Fibroblast of mammary gland (primary cell): ENCODE measurements at regions not wholly inside any gene's neighbourhood (a gene's known extent, or its start where the extent isn't known, plus 50 kb on each side); places are given as distances from the start of the nearest gene placed in this dataset.
"Not testable (repeated sequence)": the region's sequence is repeated elsewhere in the genome, so short reads cannot be mapped to it uniquely, and the experiment has no call there.

Source experiments
- DNase-seq: peaks from one replicate; pipeline ENCODE4 v3.0.0-alpha.2; 2010; ENCODE audit warnings: low read depth
- H3K4me3 ChIP-seq: 2 replicates; pipeline ENCODE4 v1.5.1; 2011; ENCODE audit warnings: low read depth, mild to moderate bottlenecking, low read length, moderate library complexity; ENCODE audit not compliant: control insufficient read depth
- TF ChIP-seq, protein P1 (sequence below): conservative IDR thresholded peaks from 2 replicates; pipeline ENCODE4 v1.5.1; 2011; ENCODE audit warnings: low read depth, low read length, inconsistent platforms; ENCODE audit not compliant: control insufficient read depth, insufficient read depth

DNA sequence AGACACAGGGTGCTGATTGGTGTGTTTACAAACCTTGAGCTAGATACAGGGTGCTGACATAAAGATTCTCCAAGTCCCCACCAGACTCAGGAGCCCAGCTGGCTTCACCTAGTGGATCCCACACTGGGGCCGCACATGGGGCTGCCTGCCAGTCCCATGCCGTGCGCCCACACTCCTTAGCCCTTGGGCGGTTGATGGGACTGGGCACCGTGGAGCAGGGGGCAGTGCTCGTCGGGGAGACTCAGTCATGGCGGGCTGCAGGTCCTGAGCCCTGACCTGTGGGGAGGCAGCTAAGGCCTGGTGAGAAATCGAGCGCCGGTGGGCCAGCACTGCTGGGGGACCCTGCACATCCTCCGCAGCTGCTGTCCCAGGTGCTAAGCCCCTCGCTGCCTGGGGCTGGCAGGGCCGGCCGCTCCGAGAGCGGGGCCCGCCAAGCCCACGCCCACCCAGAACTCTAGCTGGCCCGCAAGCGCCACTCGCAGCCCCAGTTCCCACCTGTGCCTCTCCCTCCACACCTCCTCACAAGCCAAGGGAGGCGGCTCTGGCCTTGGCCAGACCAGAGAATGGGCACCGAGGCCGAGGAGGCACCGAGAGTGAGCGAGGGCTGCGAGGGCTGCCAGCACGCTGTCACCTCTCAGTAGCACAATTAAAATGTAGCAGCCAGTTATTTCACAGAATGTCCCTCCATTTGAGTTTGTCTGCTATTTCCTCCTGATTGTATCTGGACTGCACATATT lies 76.1 kb upstream of the PNPLA4 start:
- H3K4me3 ChIP-seq: no peak overlapping the region
- TF ChIP-seq, protein P1, sequence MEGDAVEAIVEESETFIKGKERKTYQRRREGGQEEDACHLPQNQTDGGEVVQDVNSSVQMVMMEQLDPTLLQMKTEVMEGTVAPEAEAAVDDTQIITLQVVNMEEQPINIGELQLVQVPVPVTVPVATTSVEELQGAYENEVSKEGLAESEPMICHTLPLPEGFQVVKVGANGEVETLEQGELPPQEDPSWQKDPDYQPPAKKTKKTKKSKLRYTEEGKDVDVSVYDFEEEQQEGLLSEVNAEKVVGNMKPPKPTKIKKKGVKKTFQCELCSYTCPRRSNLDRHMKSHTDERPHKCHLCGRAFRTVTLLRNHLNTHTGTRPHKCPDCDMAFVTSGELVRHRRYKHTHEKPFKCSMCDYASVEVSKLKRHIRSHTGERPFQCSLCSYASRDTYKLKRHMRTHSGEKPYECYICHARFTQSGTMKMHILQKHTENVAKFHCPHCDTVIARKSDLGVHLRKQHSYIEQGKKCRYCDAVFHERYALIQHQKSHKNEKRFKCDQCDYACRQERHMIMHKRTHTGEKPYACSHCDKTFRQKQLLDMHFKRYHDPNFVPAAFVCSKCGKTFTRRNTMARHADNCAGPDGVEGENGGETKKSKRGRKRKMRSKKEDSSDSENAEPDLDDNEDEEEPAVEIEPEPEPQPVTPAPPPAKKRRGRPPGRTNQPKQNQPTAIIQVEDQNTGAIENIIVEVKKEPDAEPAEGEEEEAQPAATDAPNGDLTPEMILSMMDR: no peak
- no peak for DNase-seq

DNA sequence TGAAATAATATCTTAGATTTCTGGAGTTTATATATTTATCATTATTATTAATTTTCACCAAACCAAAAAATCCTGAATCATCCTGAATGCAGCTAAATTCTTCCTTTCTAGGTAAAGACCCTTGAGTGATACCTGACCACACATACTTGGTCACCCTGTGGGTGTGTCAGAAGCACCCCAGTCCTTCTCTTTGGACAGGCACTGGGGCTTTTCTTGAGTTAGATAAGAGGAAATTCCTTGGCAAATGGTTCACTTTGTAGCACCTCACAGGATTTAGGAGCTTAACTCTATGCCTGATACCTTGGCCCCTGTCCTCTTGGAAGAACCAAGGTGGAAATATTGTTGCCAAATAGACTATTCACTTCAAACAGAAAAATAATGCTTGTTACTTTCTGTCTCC lies 69.6 kb upstream of the PNPLA4 start:
- TF ChIP-seq, protein P1: no peak
- DNase-seq: no peak
- H3K4me3 ChIP-seq: no peak overlapping the region

DNA sequence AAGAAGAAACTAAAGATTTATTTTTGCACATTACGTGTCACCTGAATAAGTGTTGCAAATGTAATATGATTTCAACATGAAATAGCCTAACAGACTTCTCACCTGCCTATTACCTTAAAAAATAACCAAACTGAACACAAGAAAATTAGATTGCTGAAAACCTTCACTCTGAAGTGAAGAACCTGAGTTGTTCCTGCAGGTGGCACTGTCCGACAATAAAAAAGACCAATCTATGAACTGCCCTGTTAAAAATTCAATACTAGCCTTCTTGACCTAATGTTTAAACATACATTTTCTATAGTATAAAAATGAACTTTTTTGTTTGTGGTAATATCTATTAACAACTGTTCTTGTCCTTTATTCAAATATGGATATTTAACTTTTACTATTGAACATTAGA lies 69.2 kb upstream of the PNPLA4 start:
- no peak overlapping the region for H3K4me3 ChIP-seq
- TF ChIP-seq, protein P1: peak; percentile 52
- peak; percentile 54 for DNase-seq

DNA sequence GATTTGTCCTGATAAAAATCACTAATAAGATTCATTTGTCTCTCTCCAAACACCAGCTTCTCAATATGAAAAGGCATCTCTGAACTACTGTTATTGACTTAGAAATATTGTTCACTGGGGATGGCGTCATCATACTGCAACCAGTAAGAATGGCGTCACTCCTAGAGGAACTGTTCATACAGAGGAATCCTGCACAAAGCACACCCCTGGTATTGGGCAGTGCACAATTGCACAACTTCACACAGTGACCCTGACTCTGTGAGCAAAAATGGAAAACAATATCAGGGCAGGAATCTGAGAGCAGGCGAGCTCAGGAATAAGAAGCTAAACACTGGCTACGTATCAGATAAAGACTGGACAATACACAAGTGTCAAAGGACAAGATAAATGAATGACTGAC lies 66.7 kb upstream of the PNPLA4 start:
- H3K4me3 ChIP-seq: no peak overlapping the region
- TF ChIP-seq, protein P1: no peak
- DNase-seq: no peak

DNA sequence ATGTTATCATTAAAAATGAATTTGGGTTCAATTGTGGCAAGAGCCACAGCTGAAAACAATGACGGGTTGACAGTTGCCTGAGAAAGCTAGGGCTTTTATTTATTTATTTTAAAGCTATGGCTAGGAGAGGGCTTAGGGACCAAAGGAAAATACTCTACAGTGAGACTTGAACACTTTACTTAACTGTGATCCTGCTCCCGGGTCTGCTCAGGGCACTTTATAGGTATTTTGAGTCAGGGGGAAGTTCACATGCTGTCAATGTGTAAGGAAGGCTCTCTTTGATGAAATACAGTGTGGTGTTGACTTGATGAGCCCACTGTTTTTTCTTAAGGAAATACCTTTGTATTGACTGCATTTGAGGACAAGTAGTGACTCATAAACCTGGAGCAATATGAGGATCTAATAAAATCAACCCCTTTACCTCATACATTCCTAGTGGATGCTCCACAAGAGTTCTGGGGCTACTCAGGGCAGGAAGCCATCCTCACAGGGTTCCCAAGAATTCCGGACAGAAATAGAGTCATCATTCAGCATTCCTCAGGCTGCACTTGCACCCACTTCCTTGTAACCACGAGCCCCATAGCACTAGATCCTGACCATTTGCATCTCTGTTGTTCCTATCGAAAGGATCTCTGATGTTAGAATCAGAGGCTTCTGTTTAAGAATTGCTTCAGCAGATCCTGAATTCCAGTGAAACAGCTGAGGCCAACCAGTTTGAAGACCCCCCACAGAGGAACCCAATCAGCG lies 61.0 kb upstream of the PNPLA4 start:
- DNase-seq: peak; percentile 68
- H3K4me3 ChIP-seq: not testable (repeated sequence)

DNA sequence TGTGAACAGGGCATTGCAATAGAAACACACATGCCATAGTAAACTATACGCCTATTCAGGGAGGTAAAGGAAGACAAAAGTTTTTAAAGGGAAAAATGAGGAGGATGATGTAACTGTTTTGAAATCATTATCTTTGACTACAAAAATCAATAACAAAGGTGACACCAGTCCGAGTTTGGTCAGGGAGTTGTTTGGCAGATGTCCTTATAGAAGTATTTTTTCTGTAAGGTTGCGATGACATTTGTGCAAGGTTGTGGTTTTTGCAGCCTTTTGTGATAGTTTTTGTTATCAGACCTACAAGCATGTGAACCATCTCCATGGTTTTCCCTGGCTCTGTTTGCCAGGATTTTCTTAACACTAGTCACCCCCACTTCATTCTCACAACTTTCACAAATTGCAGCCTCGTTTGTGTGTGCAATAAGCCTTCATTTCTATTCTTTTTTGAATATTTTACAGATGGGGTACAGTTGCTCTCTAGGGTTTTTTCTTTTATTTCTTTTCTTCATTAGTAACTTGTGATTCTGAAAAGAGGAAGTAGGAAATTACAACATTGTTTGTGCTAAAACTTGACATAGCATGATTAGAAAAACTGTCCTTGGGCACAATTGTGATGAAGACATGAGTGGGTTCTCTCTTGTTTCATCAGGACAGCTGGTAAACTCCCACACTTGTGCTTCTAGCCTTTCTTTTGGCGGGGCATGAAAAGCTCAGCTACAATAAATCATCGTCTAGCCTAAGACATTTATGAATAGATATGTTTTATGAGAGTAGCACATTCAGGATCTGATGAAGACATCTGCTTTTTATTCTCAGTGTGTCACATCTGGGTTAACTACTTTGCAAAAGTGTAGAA lies 60.2 kb upstream of the PNPLA4 start:
- DNase-seq: no peak
- TF ChIP-seq, protein P1: no peak
- no peak overlapping the region for H3K4me3 ChIP-seq

DNA sequence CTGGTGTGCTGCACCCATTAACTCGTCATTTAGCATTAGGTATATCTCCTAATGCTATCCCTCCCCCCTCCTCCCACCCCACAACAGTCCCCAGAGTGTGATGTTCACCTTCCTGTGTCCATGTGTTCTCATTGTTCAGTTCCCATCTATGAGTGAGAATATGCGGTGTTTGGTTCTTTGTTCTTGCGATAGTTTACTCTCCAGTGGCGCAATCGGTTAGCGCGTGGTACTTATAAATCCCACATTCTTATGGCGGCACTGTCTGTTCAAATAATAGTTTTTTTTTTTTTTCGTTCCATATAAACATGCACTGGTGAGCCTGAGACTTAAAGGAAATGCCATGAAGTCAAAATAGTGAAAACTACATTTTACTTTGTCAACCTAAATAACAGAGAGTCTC lies 59.5 kb upstream of the PNPLA4 start:
- H3K4me3 ChIP-seq, DNase-seq: not testable (repeated sequence)
